Fibroblast of lung (primary cell): ENCODE measurements at regions not wholly inside any gene's neighbourhood (a gene's known extent, or its start where the extent isn't known, plus 50 kb on each side); places are given as distances from the start of the nearest gene placed in this dataset.

ENCODE experiments used
- DNase-seq, 2 donors: peaks; one replicate each; pipeline versions ENCODE4 v3.0.0 to v3.0.0-alpha.2; 2010; ENCODE audit warnings: low read depth in 2 of 2
- H2AFZ ChIP-seq: 2 replicates; pipeline ENCODE4 v1.5.1; 2012; ENCODE audit warnings: low read length, control low read depth, inconsistent platforms
- H3K27ac ChIP-seq: 2 replicates; pipeline ENCODE4 v1.5.1; 2011; ENCODE audit warnings: low read length, control low read depth; ENCODE audit not compliant: insufficient read depth
- H3K27me3 ChIP-seq: 2 replicates; pipeline ENCODE4 v1.5.1; 2011; ENCODE audit warnings: mild to moderate bottlenecking, low read length; ENCODE audit not compliant: control insufficient read depth, insufficient read depth
- H3K36me3 ChIP-seq: 2 replicates; pipeline ENCODE4 v1.5.1; 2011; ENCODE audit warnings: low read length; ENCODE audit not compliant: control insufficient read depth, insufficient read depth
- H3K4me1 ChIP-seq: 2 replicates; pipeline ENCODE4 v1.5.1; 2011; ENCODE audit warnings: low read length; ENCODE audit not compliant: control insufficient read depth, insufficient read depth; ENCODE audit errors: extremely low read depth
- H3K4me2 ChIP-seq: 2 replicates; pipeline ENCODE4 v1.5.1; 2011; ENCODE audit warnings: low read length, control low read depth; ENCODE audit not compliant: insufficient read depth; ENCODE audit errors: extremely low read depth
- H3K4me3 ChIP-seq, 4 experiments: fragments of 200-600 bp in 1 of 4; sonication (generic) in 1 of 4; replicated peaks in 1 of 4; 2 replicates each; pipeline ENCODE4 v1.5.1; 2011 to 2016; ENCODE audit warnings: low read length in 4 of 4, low read depth in 3 of 4, mild to moderate bottlenecking in 3 of 4, control low read depth in 2 of 4, inconsistent platforms in 1 of 4, mixed read lengths in 1 of 4; ENCODE audit not compliant: insufficient read depth in 1 of 4; ENCODE audit errors: control extremely low read depth in 1 of 4
- H3K79me2 ChIP-seq: 2 replicates; pipeline ENCODE4 v1.5.1; 2012; ENCODE audit warnings: mild to moderate bottlenecking, low read length, inconsistent platforms; ENCODE audit not compliant: control insufficient read depth, insufficient read depth
- H3K9ac ChIP-seq: 2 replicates; pipeline ENCODE4 v1.5.1; 2011; ENCODE audit warnings: mild to moderate bottlenecking, low read length, control low read depth; ENCODE audit not compliant: insufficient read depth
- H3K9me3 ChIP-seq: 2 replicates; pipeline ENCODE4 v1.5.1; 2012; ENCODE audit warnings: low read depth, low read length; ENCODE audit not compliant: control insufficient read depth, insufficient read depth
- H4K20me1 ChIP-seq: 2 replicates; pipeline ENCODE4 v1.5.1; 2011; ENCODE audit warnings: low read length; ENCODE audit not compliant: control insufficient read depth, insufficient read depth; ENCODE audit errors: extremely low read depth
- CTCF ChIP-seq, 2 donors: IDR thresholded peaks in 1 of 2; conservative IDR thresholded peaks in 1 of 2; 1 replicate in 1 of 2; 2 replicates in 1 of 2; pipeline ENCODE4 v1.5.1; 2011 to 2012; ENCODE audit warnings: low read length in 2 of 2, control low read depth in 1 of 2, inconsistent platforms in 1 of 2, low read depth in 1 of 2, mild to moderate bottlenecking in 1 of 2
- EZH2 ChIP-seq: IDR thresholded peaks from 2 replicates; pipeline ENCODE4 v1.5.1; 2012; ENCODE audit warnings: low read length, control low read depth, mild to moderate bottlenecking; ENCODE audit errors: missing control alignments

GRCh38 chr4:41385481-41385880 lies 128.8 kb downstream of the UCHL1 start:
- Histone ChIP-seq H3K4me1 (no peaks in the 10 kb centered on the region), H3K79me2 (no peaks in the 10 kb centered on the region), H3K27me3 (no peaks in the 10 kb centered on the region), H3K9ac (no peak overlapping the region), H3K36me3 (no peaks in the 10 kb centered on the region), H3K4me3 (no peak overlapping the region), H2AFZ (no peak overlapping the region), H3K27ac (no peak overlapping the region), H4K20me1 (no peaks in the 10 kb centered on the region), H3K9me3 (no peaks in the 10 kb centered on the region), H3K4me2 (no peak overlapping the region)
- no peak for DNase-seq
- no peak for TF ChIP-seq CTCF (conservative IDR thresholded peaks at IDR 0.05 in 1 of 2, IDR thresholded peaks at IDR 0.05 in 1 of 2; ENCODE audit: low read depth in 1 of 2, low read length in 2 of 2)
- TF ChIP-seq EZH2: no peak

GRCh38 chr4:41388080-41388479 lies 131.4 kb downstream of the UCHL1 start:
- no peaks in the 10 kb centered on the region for H3K79me2 ChIP-seq
- no peak overlapping the region for H3K4me3 ChIP-seq
- no peak overlapping the region for H2AFZ ChIP-seq
- H3K27ac ChIP-seq: no peak overlapping the region
- no peaks in the 10 kb centered on the region for H3K4me1 ChIP-seq
- DNase-seq: no peak
- no peaks in the 10 kb centered on the region for H4K20me1 ChIP-seq
- TF ChIP-seq CTCF (conservative IDR thresholded peaks at IDR 0.05 in 1 of 2, IDR thresholded peaks at IDR 0.05 in 1 of 2; ENCODE audit: low read depth in 1 of 2, low read length in 2 of 2) (no peak), EZH2 (no peak)
- H3K36me3 ChIP-seq: no peaks in the 10 kb centered on the region
- H3K4me2 ChIP-seq: no peak overlapping the region
- no peaks in the 10 kb centered on the region for H3K27me3 ChIP-seq
- no peaks in the 10 kb centered on the region for H3K9me3 ChIP-seq
- H3K9ac ChIP-seq: no peak overlapping the region

GRCh38 chr4:41389356-41389755 lies 132.6 kb downstream of the UCHL1 start:
- Histone ChIP-seq H3K27me3 (no peaks in the 10 kb centered on the region), H3K4me3 (no peak overlapping the region), H3K4me1 (no peaks in the 10 kb centered on the region), H3K79me2 (no peaks in the 10 kb centered on the region), H3K9ac (no peak overlapping the region), H4K20me1 (no peaks in the 10 kb centered on the region), H2AFZ (no peak overlapping the region), H3K9me3 (no peaks in the 10 kb centered on the region), H3K4me2 (no peak overlapping the region), H3K27ac (no peak overlapping the region), H3K36me3 (no peaks in the 10 kb centered on the region)
- TF ChIP-seq EZH2 (no peak), CTCF (conservative IDR thresholded peaks at IDR 0.05 in 1 of 2, IDR thresholded peaks at IDR 0.05 in 1 of 2; ENCODE audit: low read depth in 1 of 2, low read length in 2 of 2) (no peak)
- no peak for DNase-seq
